22Rv1 (cell line): ENCODE measurements at regions not wholly inside any gene's neighbourhood (a gene's known extent, or its start where the extent isn't known, plus 50 kb on each side); places are given as distances from the start of the nearest gene placed in this dataset.

Experiments used
- ZFX ChIP-seq: fragments of 450-650 bp; IDR thresholded peaks from 2 replicates; pipeline ENCODE4 v1.6.1; 2017; ENCODE audit warnings: antibody characterized with exemption, borderline replicate concordance
- TF ChIP-seq, protein P1 (sequence below): fragments of 450-650 bp; IDR thresholded peaks from 2 replicates; pipeline ENCODE4 v1.5.1; 2017; ENCODE audit warnings: mild to moderate bottlenecking

DNA sequence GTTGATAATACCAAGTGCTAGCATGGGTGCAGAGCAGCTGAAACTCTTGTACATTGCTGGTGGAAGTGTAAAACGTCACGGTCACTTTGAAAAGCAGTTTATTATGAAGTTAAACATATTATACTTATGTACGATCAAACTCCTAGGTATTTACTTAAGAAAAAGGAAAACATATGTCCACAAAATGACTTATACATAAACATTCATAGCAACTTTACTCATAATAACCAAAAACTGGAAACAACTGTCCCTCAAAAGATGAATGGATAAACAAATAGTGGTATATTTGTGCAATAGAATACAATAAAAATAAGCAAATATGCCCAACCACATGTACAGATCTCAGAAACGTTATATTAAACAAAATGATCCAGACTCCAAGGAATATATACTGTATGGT lies 92.3 kb upstream of the TRIO start:
- TF ChIP-seq, protein P1, sequence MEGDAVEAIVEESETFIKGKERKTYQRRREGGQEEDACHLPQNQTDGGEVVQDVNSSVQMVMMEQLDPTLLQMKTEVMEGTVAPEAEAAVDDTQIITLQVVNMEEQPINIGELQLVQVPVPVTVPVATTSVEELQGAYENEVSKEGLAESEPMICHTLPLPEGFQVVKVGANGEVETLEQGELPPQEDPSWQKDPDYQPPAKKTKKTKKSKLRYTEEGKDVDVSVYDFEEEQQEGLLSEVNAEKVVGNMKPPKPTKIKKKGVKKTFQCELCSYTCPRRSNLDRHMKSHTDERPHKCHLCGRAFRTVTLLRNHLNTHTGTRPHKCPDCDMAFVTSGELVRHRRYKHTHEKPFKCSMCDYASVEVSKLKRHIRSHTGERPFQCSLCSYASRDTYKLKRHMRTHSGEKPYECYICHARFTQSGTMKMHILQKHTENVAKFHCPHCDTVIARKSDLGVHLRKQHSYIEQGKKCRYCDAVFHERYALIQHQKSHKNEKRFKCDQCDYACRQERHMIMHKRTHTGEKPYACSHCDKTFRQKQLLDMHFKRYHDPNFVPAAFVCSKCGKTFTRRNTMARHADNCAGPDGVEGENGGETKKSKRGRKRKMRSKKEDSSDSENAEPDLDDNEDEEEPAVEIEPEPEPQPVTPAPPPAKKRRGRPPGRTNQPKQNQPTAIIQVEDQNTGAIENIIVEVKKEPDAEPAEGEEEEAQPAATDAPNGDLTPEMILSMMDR: no peak
- no peak for TF ChIP-seq ZFX
